GM19043 (cell line): ENCODE measurements at regions not wholly inside any gene's neighbourhood (a gene's known extent, or its start where the extent isn't known, plus 50 kb on each side); places are given as distances from the start of the nearest gene placed in this dataset.

Experiments used
- ATAC-seq: cut with Tn5 transposase; IDR thresholded peaks from one replicate; pipeline ENCODE4 v1.9.1; 2021; ENCODE audit warnings: low read depth; ENCODE audit not compliant: unreplicated experiment

DNA sequence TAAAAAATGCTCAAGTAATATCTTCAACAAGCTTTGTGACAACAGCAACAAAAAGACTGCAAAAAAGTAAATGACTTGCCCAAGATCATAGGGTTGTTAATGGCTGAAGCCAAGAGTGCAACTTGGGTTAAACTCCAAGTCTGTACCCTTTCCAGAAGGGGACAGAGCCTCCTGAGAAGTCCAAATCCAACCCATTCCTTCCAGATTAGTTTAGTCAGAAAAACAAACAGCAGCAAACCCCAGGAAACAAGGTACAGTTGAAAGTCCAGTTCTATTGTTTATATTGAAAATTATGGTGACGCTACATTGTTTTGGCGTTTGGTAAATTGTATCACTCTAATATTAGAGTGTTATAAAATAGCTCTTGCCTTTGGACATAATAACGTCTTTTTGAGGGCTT lies 239.9 kb downstream of the SPTSSA start:
- no peak for ATAC-seq

GRCh38 chr14:34220921-34221320 lies 241.1 kb downstream of the SPTSSA start:
- ATAC-seq: peak; percentile 98

- no peak for ATAC-seq
These were observed 241.7 kb downstream of the SPTSSA start for GRCh38 chr14:34220378-34220706.

DNA sequence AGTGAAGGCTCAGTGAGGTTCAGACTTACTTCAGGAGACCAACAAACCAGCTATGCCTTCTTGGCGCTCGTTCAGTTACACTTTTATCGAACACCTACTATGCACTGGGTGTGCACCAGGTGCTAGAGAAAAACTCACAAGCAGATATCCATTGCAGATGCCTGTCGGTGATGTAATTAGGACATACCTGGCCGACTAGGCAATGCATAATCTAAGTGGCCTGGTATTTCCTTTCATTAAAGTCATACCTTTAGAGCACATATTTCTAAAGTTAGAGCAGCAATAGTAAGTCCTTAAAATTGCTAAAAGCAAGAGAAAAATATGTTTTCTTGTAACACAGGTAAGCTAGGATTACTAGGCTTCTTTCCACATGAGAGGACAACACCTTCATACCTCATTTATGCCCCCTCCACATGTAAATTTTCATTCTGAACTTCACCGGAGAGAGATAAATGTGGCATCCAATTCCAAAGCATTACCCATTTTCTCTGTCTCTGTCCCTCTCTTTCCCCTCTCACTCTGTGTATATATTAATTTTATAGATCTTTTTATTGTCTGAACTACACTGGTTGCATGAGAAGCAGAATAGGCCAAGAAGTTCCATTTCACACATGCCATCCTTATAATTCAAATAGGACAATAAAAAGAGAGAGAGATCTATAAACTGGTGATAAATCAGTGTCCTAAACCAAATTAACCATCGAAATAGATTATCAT lies 242.2 kb downstream of the SPTSSA start:
- no peak for ATAC-seq

- ATAC-seq: no peak
These were observed 243.2 kb downstream of the SPTSSA start for GRCh38 chr14:34218881-34219280.

DNA sequence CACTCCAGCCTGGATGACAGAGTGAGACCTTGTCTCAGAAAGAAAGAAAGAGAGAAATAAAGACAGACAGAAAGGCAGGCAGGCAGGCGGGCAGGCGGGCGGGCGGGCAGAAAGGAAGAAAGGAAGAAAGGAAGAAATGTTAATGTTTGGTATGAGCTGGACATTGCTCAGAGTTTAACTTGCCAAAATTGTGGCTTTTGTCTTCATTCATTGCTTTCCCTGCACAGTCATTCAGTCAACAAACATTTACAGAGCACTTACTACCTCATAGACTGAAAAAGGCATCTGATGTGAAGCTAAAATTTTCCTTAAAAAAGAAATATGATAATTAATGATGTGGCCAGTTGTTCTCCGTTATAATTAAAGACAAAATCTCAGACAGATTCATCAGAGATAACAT lies 247.1 kb downstream of the SPTSSA start:
- no peak for ATAC-seq

GRCh38 chr14:34213332-34213731 lies 248.7 kb downstream of the SPTSSA start:
- no peak for ATAC-seq

DNA sequence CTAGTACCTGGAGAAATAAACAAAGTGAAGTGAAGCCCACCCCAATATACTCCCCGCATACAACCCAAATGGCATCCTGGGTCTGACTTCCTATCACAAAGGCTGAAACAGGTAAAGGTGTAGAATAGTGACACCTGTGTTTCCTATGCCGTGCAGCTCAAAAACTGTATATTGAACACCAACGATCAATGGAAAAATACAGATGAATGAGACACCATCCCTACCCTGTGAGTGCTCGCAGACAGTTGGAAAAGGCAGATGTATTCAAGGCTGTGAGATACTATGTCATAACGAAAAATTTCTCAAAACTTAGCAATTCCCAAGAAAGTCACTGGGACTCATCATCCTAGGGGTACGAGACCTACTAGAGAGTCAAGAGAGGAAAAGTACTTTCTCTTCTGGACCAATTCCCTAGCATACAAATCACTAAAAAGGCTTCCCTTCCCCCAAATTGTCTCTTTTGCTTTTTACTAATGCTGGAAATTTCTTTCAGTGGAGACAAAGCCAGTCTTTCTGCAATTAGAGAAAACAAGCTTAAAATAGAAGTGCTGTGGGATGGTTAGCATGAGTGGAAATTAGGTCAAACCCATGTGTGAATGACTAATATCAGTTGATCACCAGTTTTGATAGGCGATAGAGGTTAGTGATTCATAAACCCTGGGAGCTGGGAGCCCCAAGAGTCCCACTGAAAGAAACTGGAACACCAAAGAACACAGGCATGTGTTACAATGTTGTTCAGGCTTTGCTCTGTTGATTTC lies 249.7 kb downstream of the SPTSSA start:
- no peak for ATAC-seq

GRCh38 chr14:34211732-34212131 lies 250.3 kb downstream of the SPTSSA start:
- peak; percentile 88 for ATAC-seq

DNA sequence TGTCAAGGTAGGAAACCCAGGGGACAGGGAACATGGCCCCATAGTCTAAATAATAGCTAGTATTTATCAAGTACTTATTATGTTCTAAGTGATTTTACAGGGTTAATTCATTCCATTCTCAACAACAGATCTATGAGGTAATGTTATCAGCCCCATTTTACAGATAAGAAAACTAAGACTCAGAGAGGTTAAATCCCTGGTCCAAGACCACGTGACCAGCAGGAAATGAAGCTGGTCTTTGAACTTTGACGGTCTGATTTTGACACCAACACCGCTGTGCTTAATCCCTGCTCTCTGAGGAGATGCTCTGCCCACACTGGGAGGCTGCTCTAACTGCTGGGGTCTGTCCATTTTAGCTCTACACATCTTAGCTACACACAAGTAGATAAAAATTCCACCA lies 253.5 kb downstream of the SPTSSA start:
- ATAC-seq: no peak

DNA sequence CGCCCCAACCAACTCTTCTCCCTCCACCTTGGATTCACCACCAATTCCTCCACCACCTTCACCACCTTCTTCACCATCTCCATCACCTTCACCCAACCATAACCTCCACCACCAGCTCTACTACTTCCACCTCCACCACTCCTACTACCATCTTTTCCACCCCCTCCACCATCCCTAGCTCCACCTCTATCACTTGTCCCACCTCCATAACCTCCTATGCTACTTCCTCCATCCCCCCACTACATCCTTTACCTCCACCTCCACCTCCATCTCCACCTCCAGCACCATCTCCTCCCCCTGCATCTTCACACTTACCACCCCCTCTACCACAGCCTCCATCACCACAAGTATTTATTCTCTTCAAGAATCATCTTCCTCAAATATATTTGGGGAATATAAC lies 254.9 kb upstream of the EGLN3 start:
- no peak for ATAC-seq

- ATAC-seq: no peak
These were observed 253.9 kb upstream of the EGLN3 start for GRCh38 chr14:34204774-34205173.

- no peak for ATAC-seq
These were observed 252.4 kb upstream of the EGLN3 start for GRCh38 chr14:34203251-34203722.

DNA sequence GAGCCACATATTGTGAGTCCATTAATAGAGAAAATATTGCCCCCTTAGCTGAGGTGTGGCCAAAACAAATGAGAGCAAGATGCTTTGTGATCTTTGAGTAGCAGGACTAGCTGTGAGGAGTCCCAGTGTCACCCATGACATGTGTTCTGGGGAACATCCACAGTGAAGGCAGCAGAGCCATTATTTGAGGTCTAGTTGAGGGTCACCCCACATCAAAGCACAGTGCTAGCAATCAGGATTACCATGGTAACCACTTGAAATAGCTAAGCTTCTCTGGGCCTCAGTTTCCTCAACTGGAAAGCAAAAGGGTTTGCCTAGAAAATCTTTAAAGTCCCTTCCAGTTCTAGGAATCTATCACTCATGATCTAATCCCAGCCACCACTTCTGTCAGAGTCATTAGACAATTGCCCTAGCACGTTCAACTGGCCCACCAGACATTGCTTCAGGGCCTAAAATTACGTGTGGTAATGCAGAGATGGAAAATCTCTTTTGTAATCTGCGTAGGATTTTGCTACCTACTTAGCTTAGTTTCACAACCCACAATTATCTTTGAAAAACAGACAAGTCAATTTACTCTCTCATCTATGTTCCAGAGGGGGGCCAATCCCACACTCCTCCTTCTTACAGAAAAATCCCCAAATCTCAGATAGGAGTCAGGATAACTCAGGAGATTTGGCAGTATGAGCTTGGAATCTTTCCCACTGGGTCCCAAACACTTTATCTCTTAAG lies 251.2 kb upstream of the EGLN3 start:
- ATAC-seq: no peak

DNA sequence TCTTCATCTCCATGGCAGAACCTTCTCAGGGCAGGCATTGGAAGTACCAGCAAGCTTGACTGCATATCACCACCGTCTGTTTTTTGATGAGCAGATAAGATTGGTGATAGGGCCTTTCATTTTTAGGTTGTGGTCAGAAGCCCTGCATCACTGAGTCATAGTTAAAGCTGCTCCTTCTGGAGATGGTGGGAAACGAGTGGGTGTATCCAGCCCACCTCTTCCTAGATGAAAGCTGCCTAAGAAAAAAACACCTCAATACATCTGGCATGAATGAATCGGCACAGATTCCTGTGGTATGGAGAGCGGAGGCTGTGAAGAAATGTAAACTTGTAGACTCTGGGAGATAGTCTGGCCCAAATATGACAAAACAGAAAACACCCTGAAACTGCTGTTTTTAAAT lies 248.7 kb upstream of the EGLN3 start:
- ATAC-seq: no peak

- ATAC-seq: no peak
These were observed 247.2 kb upstream of the EGLN3 start for GRCh38 chr14:34198096-34198495.

- ATAC-seq: no peak
These were observed 245.1 kb upstream of the EGLN3 start for GRCh38 chr14:34195964-34196363.

- ATAC-seq: no peak
These were observed 239.8 kb upstream of the EGLN3 start for GRCh38 chr14:34190717-34191116.

DNA sequence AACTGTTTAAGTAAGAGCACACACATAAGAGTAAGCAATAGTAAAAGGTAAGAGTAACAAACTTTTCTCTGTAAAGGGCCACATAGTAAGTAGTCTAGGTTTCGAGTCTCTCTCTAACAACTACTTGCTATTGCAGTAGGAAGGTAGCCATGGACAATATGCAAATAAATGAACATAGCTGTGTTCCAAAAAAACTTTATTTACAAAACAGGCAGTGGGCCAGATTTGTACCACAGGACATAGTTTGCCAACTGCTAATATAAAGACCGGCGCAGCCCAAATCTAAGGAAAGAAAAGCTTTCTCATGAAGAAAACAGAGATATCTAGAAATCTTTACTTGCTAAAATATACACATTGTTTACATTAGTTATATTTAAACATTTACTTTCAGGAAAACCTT lies 239.0 kb upstream of the EGLN3 start:
- ATAC-seq: no peak

GRCh38 chr14:34187519-34188044 lies 236.7 kb upstream of the EGLN3 start:
- no peak for ATAC-seq

DNA sequence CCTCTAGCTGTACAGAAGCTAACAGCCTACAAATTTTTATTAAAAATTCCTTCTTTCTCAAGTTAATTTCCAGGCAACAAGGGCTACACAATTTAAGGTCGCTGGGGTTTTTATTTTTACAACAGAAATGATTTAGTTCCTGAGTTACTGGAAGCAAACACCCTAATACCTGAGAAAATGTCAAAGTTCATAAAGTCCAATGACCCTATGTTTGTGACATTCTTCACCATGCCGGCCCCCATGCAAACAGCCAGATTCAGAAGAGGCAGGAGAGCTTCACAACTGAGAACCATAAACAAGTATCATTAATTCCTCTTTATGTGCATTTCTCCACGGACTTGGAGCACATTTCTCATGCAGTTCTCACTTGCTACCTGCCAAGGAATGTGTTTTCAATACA lies 236.2 kb upstream of the EGLN3 start:
- ATAC-seq: no peak
